GM21786 (cell line): ENCODE measurements at regions not wholly inside any gene's neighbourhood (a gene's known extent, or its start where the extent isn't known, plus 50 kb on each side); places are given as distances from the start of the nearest gene placed in this dataset.

Experiments used
- ATAC-seq: cut with Tn5 transposase; IDR thresholded peaks from one replicate; pipeline ENCODE4 v1.9.1; 2021; ENCODE audit not compliant: unreplicated experiment

DNA sequence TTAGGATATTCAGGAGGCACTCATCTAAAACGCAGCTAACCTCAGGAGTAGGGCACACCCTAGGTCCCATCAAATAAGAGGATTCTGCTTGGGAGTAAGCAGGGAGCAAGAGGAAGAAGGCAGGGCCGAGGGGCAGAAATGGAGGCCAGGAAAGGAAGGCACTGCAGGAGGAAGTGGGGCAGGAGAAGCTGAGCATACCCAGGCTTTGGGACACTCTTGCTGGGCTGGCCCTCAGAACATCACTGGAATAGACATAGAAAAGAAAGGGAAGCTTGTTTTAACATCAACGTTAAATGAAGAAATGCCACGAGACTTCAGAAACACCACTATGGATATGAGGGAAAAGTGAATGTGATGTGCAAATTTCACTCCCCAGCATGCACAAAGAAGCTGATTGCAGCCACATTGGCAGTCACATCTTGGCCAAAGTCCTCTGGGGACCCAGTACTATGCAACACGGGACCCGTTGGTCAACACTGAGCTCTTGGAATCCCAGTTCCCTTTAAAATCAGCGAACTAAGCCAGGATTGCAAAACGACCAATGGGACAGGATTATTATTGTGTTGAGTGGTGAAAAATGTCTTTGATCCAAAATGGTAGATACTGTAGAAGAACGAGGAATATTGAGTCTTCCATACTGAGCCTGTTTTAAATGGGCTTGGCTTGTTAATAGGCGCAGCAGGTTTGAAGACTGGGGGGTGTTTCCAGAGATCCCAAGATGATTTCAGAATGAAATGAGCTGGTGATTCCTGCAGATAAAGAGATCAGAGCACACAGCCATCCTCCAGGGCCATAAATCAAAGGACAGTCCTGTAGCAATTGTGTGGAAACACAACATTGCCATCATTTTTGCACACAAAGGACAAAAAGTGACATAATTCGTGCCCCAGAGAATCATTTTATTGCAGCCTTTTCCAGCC lies 152.4 kb downstream of the TOMM20 start:
- ATAC-seq: no peak

- ATAC-seq: no peak
Measured at GRCh38 chr1:234975122-234975940, 153.3 kb downstream of the TOMM20 start.

DNA sequence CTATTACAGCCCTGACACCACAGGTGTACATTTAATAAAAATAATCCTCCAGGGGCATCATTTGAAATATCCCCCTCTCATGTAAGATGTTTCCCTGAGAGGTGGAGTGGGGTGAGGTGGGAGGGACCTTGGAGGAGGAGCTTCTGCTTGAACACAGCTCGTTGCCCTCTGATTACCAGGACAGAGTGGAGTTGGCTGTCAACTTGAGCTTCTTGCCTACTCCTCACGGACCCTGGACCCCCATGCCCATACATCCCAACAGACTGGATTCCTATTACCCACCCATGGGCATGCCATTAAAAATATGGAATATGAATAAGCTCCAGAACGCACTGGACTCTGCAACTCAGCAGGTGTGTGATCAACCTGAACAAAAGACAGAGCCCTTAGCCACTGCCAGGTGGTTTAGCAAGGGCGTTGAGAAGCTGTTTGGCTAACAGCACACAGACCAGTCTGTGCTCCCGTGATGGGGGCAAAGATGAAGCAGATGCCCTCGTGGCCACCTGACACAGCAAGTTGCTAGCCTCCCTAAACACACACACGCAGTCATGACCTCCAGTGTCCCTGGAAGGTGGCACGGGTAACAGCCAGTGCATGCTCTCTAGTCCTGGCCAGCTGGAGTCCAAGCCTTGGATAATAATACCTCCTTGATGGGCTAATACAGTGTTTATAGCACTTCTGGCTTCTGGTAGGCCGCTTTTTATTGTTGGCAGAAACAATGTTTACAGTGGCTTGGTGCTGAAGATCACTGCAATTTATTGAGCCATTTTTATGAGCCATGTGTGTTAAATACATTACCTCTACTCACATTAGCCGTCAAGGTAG lies 155.0 kb downstream of the TOMM20 start:
- no peak for ATAC-seq

GRCh38 chr1:234972411-234973191 lies 156.0 kb downstream of the TOMM20 start:
- no peak for ATAC-seq

DNA sequence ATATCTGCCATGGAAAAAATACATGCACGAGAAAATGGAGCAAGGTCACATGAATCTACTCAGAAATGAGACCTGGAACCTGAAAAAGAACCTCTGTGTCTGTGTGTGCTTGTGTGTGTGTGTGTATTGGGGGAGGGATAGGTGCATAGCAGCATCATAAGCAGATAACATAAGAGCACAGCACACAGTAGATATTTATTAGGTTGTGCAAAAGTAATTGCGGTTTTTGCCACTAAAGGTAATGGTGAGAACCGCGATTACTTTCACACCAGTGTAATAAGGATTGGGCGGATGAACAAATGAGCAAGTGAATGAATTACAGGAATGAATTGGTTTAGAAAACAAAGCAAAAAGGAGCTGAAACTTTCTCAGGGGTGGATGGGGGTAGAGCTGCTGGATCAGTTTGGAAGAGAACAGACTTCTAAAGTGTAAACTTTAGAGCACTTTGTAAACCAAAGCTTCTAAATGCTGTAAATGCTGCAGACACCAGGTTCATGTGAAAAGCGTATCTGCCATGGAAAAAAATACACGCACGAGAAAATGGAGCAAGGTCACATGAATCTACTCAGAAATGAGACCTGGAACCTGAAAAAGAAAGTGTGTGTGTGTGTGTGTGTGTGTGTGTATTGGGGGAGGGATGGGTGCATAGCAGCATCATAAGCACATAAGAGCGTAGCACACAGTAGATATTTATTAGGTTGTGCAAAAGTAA lies 156.9 kb downstream of the TOMM20 start:
- ATAC-seq: peak; percentile 39

DNA sequence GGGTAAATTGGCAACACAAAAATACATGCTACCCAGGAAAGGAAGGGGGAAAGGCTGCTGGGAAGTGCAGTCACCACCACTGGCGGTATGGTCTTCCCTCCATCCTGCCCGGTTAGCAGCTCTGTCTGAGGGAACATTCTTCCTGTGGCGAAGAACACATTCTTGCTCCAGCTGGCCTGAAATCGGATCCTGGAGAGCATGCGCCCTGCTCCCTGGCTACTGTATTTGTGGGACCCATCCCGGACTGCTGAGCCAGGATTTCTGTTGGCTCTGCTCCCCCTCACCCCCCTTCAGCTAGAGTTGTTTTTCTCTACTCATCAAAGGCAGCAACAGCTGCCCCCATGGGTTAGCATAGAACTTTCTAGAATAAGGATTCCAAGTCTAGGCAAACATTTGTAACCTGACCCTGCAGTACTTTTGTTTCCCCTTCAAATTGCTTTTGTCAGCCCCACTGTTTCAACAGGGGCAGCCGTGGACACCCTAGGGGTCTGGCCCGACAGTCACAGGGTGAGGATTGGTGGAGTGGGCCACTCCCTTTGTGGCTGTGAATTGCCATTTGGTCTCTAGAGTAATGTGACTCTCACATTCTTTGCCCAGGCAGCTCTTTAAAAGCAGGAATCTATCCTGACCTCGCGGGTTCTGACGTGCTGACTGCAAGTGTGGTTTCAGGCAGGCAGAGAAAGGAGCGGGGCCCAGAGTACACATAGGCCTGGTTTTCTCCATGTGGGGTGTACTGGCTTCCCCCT lies 157.7 kb downstream of the TOMM20 start:
- peak; percentile 61 for ATAC-seq

- ATAC-seq: no peak
Measured at GRCh38 chr1:234970401-234970730, 158.3 kb downstream of the TOMM20 start.

- no peak for ATAC-seq
Measured at GRCh38 chr1:234969581-234970400, 158.8 kb downstream of the TOMM20 start.

DNA sequence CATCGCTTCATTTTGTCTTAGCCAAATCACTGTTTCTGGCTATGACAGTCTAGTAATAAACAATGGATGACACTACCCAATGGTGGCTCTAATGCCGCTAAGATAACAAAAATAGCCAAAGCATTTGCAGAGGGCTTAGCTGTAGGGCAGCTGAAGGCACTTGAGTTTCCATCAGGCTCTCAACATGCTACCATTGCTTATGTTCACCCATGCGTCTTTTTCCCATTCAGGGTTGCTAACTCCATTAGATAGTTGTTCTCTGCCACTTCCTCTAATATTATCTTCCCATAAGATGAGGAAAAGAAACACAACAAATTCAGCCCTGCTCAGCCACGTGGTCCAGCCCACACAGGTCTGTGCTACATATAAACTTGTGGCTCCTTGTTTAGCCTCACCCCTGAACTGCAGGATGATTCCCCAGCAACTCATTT lies 159.6 kb downstream of the TOMM20 start:
- ATAC-seq: no peak

- ATAC-seq: no peak
Measured at GRCh38 chr1:234968451-234968850, 160.2 kb downstream of the TOMM20 start.

DNA sequence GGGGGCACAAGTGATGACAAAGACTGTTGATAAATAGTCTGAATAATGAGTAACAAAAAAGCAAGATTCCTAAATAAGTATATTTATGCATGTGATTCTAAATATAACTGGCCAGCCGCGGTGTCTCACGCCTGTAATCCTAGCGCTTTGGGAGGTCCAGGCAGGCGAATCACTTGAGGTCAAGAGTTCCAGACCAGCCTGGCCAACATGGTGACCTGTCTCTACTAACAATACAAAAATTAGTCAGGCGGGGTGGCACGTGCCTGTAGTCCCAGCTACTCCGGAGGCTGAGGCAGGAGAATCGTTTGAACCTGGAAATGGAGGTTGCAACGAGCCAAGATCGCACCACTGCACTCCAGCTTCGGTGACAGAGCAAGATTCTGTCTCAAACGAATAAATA lies 161.5 kb downstream of the TOMM20 start:
- no peak for ATAC-seq

DNA sequence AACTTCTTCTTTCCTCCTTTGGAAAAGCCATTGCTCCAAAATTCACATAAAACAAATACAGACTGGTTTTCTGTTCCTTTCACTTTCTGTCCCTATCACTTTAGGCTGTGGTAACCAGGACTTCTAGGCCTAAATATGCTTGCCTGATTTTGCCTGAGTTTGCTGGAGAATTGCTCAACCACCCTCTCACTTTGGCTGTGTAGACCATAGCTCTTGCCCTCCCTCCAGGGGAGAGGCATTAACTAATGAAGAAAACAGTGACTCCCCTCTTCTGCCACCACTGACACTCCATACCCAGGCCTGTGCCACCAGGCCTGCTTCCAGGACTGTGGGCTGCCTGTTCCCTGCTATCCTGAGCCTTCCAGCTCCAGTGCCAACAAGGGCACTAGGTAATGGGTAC lies 163.5 kb downstream of the TOMM20 start:
- ATAC-seq: no peak

- no peak for ATAC-seq
Measured at GRCh38 chr1:234963904-234964702, 164.5 kb downstream of the TOMM20 start.

- peak; percentile 81 for ATAC-seq
Measured at GRCh38 chr1:234963180-234963903, 165.3 kb downstream of the TOMM20 start.

DNA sequence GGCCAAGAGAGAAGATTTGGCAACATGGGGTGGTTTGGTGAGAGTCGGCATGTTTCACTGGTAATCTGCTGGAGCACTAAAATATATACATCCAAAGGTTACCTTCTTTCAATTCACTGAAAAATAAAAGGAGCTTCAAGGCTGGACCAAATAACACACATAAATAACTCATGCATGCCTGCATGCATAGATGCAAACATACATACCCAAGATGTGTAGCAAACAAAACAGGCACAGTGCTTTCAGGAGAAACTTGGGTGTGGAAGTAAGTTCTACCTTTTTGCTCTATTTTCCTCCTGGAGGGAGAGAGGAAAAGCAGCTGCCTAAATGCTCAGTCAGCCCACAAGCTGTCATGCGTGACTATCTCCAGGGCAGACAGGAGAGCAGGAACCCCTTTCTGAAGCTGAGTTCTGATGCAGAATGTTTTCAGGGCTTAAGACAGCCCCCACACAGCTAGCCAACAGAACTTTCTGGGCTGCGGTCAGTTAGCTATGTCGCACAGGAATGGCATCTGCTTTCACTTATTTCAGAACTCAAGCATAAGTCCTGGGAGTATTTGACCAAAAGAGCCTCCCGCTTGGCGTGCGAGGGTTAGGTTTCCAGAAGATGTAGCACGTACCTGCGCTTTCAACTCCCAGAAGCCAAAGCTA lies 166.2 kb downstream of the TOMM20 start:
- ATAC-seq: peak; percentile 42
